ENCODE measurements at regions not wholly inside any gene's neighbourhood (a gene's known extent, or its start where the extent isn't known, plus 50 kb on each side); places are given as distances from the start of the nearest gene placed in this dataset.
A peak's percentile ranks its signal among the peaks of the same experiment; 100 is the strongest.

DNA sequence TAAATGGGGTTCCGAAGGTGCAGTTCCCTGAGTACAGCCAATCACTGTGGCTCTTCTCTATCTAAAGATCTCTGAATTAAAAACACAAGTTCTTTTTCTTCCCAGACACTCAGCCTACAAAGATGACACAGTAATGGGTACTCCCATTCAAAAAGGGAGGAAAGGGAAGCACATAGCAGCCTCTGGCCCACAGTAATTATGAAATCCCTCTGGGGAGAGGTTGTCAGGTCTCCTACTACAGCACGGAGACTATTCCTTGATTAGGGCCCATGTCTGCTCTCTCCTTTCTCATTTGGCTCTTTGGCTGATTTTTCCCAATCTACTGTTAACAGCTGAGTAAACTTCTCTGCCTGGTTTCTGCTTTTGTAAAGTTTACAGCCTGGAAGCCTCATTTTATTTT, 62.0 kb upstream of the RANBP3L start:
- TF ChIP-seq CTCF (IDR thresholded peaks at IDR 0.05; ENCODE audit: unreplicated experiment in 3 of 3) = no peak
- Mint-ChIP-seq H3K27me3 (ENCODE audit: low read depth) (no peaks in the 10 kb centered on the region), H3K9me3 (no peaks in the 10 kb centered on the region), H3K4me3 (no peak overlapping the region), H3K27ac (peak overlapping the region; percentile 17 to 66 (median 33)), H3K4me1 (peaks cover 52% of the 10 kb centered on the region), H3K36me3 (ENCODE audit: low read depth) (no peaks in the 10 kb centered on the region)

GRCh38 chr5:36364473-36364872, 62.8 kb upstream of the RANBP3L start:
- Mint-ChIP-seq H3K27ac (no peak overlapping the region), H3K4me3 (no peak overlapping the region), H3K4me1 (peaks cover 47% of the 10 kb centered on the region), H3K9me3 (no peaks in the 10 kb centered on the region), H3K36me3 (ENCODE audit: low read depth) (no peaks in the 10 kb centered on the region), H3K27me3 (ENCODE audit: low read depth) (no peaks in the 10 kb centered on the region)
- TF ChIP-seq CTCF (IDR thresholded peaks at IDR 0.05; ENCODE audit: unreplicated experiment in 3 of 3) = no peak

DNA sequence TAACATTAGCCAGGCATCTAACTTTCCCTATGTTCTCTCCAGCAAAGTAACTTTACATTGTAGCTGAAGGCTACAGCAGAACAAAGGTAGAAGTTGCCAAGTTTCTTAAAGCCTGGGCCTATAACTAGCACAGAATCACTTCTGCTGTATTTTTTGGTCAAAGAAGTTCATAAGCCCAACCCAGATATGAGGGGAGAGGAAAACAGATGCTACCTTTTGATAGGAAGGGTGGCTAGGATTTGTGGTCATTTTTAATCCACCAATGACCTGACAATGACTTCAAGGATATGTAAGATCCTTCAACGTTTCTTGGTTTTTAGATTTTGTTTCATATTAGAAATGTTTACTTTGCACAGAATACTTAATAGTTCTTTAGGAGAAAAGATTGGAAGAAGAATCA, 64.2 kb upstream of the RANBP3L start:
- no peak overlapping the region for H3K4me3 Mint-ChIP-seq
- no peaks in the 10 kb centered on the region for H3K9me3 Mint-ChIP-seq
- TF ChIP-seq CTCF (IDR thresholded peaks at IDR 0.05; ENCODE audit: unreplicated experiment in 3 of 3) = no peak
- no peaks in the 10 kb centered on the region for H3K36me3 Mint-ChIP-seq (ENCODE audit: low read depth)
- H3K4me1 Mint-ChIP-seq = peaks cover 39% of the 10 kb centered on the region
- H3K27me3 Mint-ChIP-seq (ENCODE audit: low read depth) = no peaks in the 10 kb centered on the region
- H3K27ac Mint-ChIP-seq = no peak overlapping the region

DNA sequence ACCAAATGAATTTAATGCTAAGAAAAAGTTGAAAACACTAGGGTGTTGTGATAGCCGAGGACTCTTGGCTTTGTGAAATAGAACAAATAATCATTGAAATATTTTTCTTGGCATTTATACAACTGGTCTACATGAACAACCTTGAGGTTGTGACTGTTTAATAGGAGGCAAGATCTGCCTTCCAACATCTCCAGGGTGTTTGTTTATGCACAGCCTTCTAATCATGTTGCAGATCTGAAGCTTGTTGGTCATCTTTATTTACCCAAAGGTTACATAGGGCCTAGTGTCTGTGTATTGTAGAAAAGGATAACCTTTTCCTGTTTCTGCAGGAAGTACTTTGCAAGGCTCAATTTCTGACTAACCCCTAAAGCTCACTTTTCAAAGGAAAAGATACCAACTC, 65.2 kb upstream of the RANBP3L start:
- Mint-ChIP-seq H3K9me3 (no peaks in the 10 kb centered on the region), H3K4me3 (no peak overlapping the region), H3K36me3 (ENCODE audit: low read depth) (no peaks in the 10 kb centered on the region), H3K4me1 (peaks cover 39% of the 10 kb centered on the region), H3K27me3 (ENCODE audit: low read depth) (no peaks in the 10 kb centered on the region), H3K27ac (peak overlapping the region; percentile 9 to 47 (median 36))
- no peak for TF ChIP-seq CTCF (IDR thresholded peaks at IDR 0.05; ENCODE audit: unreplicated experiment in 3 of 3)

GRCh38 chr5:36367524-36367923, 65.8 kb upstream of the RANBP3L start:
- Mint-ChIP-seq H3K27ac (peak overlapping the region; percentile 9 to 47 (median 19)), H3K27me3 (ENCODE audit: low read depth) (no peaks in the 10 kb centered on the region), H3K36me3 (ENCODE audit: low read depth) (no peaks in the 10 kb centered on the region), H3K4me1 (peaks cover 39% of the 10 kb centered on the region), H3K4me3 (no peak overlapping the region), H3K9me3 (no peaks in the 10 kb centered on the region)
- no peak for TF ChIP-seq CTCF (IDR thresholded peaks at IDR 0.05; ENCODE audit: unreplicated experiment in 3 of 3)

- no peaks in the 10 kb centered on the region for H3K27me3 Mint-ChIP-seq (ENCODE audit: low read depth)
These were observed 67.6 kb upstream of the RANBP3L start for GRCh38 chr5:36369219-36369690.

More at GRCh38 chr5:36369219-36369690, 67.6 kb upstream of the RANBP3L start:
- Mint-ChIP-seq H3K36me3 (ENCODE audit: low read depth) (no peaks in the 10 kb centered on the region), H3K9me3 (no peaks in the 10 kb centered on the region), H3K4me1 (peaks cover 31% of the 10 kb centered on the region), H3K27ac (no peak overlapping the region), H3K4me3 (no peak overlapping the region)
- TF ChIP-seq CTCF (IDR thresholded peaks at IDR 0.05; ENCODE audit: unreplicated experiment in 3 of 3) = no peak

Data from nephron (organoid).